Activated CD4-positive, alpha-beta memory T cell treated with anti-CD3 and anti-CD28 coated beads, Interleukin-2, amount 10 ng/mL, durations not matched to agents 7 days and 5 days (primary cell): ENCODE measurements at regions not wholly inside any gene's neighbourhood (a gene's known extent, or its start where the extent isn't known, plus 50 kb on each side); places are given as distances from the start of the nearest gene placed in this dataset.
"Not testable (repeated sequence)": the region's sequence is repeated elsewhere in the genome, so short reads cannot be mapped to it uniquely, and the experiment has no call there.

Experiments
- CTCF ChIA-PET: fragments of 350-600 bp; sonication (Branson Sonifier 250); formaldehyde crosslinking; loops from one replicate; lab custom pipeline; 2021; ENCODE audit warnings: antibody characterized with exemption, inconsistent platforms; lab: Charles Lee
- POLR2A ChIA-PET: fragments of 350-600 bp; sonication (Branson Sonifier 250); formaldehyde crosslinking; loops from one replicate; lab custom pipeline; 2021; ENCODE audit warnings: antibody characterized with exemption; lab: Charles Lee
- DNase-seq: peaks from one replicate; pipeline ENCODE4 v3.0.0-alpha.2; 2020
- H3K27ac Mint-ChIP-seq: one replicate; pipeline ENCODE4 v1.8.0; 2021; ENCODE audit warnings: mild to moderate bottlenecking, mixed read lengths
- H3K27me3 Mint-ChIP-seq: one replicate; pipeline ENCODE4 v1.8.0; 2021; ENCODE audit warnings: mixed read lengths
- H3K36me3 Mint-ChIP-seq: one replicate; pipeline ENCODE4 v1.8.0; 2021; ENCODE audit warnings: low read depth, mixed read lengths
- H3K4me1 Mint-ChIP-seq: one replicate; pipeline ENCODE4 v1.8.0; 2021; ENCODE audit warnings: mixed read lengths
- H3K4me3 Mint-ChIP-seq: one replicate; pipeline ENCODE4 v1.8.0; 2021; ENCODE audit warnings: mild to moderate bottlenecking, mixed read lengths
- H3K9me3 Mint-ChIP-seq: one replicate; pipeline ENCODE4 v1.8.0; 2021; ENCODE audit warnings: mixed read lengths

DNA sequence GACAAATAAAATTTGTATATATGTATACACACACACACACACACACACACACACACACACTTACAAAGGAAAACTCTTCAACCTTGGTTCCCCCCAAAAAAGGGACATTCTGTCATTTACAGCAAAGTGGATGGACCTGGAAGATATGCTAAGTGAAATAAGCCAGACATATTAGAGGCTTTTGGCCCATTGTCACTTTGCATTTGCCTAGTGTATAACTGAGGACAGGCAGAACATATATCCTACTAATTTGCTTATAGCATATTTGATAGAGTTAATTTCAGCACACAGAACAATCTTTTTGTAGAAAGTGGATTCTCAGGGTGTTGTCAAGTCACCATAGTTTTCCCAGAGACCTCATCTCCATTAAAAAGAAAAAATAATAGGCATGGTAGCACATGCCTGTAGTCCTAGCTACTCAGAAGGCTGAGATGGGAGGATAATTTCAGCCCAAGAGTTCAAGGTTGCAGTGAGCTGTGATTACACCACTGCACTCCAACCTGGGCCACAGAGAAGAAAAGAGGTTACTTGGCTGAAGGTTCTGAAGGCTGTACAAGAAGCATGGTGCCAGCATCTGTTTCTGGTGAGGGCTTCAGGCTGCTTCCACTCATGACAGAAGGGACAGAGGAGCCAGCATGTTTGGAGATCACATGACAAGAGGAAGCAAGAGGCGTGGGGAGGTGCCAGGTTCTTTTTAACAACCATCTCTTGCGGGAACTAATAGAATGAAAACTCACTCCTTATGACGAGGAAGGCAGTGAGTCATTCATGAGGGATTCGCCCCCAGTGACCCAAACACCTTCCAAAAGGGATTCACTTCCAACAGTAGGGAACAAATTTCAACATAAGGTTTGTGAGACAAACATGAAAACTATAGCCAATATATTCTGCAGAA lies 135.6 kb downstream of the TMEM168 start:
- DNase-seq: no peak
- Mint-ChIP-seq H3K4me3 (no peak overlapping the region), H3K9me3 (no peaks in the 10 kb centered on the region), H3K27ac (no peak overlapping the region), H3K36me3 (no peaks in the 10 kb centered on the region), H3K4me1 (no peaks in the 10 kb centered on the region), H3K27me3 (no peaks in the 10 kb centered on the region)
- POLR2A ChIA-PET: no interaction called here
- CTCF ChIA-PET: no interaction called here

DNA sequence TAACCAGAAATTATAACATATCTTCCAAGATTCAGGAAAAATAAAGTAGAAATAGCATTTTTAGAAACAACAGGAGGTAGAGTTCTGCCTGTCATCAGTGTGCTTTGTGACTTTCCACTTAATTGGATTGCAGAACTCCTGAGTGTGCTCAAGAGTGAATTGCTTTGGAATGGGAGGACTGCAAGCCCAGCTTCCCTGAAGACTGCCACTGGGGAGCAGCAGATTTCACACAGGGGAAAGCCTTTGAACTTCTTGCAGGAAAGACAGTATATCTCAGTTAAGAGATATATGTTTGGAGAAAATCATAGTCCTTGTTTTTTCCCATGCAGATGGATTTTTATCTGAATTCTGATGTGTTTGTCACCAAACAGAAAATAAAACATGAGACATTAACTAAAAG lies 124.5 kb downstream of the TMEM168 start:
- Mint-ChIP-seq H3K36me3 (no peaks in the 10 kb centered on the region), H3K4me3 (no peak overlapping the region), H3K9me3 (peaks cover 2% of the 10 kb centered on the region), H3K27me3 (no peaks in the 10 kb centered on the region), H3K4me1 (no peaks in the 10 kb centered on the region), H3K27ac (no peak overlapping the region)
- POLR2A ChIA-PET: no interaction called here
- no peak for DNase-seq
- CTCF ChIA-PET: no interaction called here

DNA sequence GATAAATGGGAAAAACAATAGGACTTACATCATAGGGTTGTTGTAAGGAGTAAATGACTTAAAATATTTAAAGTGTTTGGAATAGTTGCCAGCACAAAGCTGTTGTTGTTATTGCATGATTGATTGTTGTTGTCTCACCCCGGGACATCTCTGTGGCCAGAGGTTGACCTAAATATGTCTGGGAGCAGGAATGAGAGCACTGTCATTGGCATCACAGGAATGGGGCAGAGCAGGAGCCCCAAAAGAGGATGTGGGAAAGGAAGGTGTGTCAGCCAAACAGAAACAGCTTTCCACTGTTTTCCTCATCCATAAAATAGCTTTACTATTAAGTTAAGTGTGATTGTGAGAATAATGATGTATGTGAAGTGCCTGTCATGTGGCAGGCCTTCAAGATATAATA lies 121.6 kb downstream of the TMEM168 start:
- Mint-ChIP-seq H3K4me3 (no peak overlapping the region), H3K27me3 (peaks cover 4% of the 10 kb centered on the region), H3K36me3 (no peaks in the 10 kb centered on the region), H3K4me1 (no peaks in the 10 kb centered on the region), H3K9me3 (peaks cover 2% of the 10 kb centered on the region), H3K27ac (no peak overlapping the region)
- DNase-seq: no peak
- ChIA-PET CTCF (no interaction called here), POLR2A (no interaction called here)

DNA sequence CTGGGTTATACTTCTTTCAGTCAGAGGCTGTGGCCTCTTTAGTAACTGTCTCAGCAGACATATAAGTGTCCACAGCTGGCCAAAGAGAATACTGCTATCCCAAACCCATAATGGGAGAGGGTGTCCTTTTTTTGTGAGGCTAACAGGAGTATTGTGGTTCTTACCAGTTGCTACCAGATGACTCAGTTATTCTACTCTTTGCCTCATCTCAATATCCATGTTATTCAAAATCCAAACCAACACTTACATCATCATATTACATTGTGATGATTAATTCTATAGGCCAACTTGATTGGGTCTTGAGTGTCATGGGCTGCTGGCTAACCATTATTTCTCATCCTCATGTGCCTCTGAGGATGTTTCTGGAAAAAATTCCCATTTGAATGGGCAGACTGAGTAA lies 120.9 kb downstream of the TMEM168 start:
- CTCF ChIA-PET: no interaction called here
- DNase-seq: no peak
- POLR2A ChIA-PET: no interaction called here
- H3K4me3 Mint-ChIP-seq: no peak overlapping the region
- H3K27ac Mint-ChIP-seq: no peak overlapping the region
- peaks cover 4% of the 10 kb centered on the region for H3K27me3 Mint-ChIP-seq
- H3K36me3 Mint-ChIP-seq: no peaks in the 10 kb centered on the region
- no peaks in the 10 kb centered on the region for H3K4me1 Mint-ChIP-seq
- peaks cover 2% of the 10 kb centered on the region for H3K9me3 Mint-ChIP-seq

DNA sequence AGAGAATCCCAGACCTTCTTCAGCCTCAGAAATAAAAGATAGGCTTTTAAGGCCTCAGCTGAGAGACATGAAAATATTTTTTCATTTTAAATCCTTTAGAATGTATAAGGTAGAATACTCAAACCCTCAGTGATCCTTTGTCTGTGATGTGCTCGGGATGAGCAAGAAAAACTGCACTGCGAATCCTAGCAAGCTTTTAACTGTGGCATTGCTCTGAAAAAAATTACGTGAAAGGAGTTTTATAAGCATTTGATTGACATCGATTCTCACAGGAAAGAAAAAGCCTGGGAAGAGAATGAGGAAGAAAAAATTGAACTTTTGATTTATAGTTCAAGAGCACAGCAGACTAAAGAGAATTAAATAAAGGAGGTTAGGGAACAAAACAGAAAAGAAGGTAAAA lies 120.0 kb downstream of the TMEM168 start:
- H3K36me3 Mint-ChIP-seq: no peaks in the 10 kb centered on the region
- H3K27ac Mint-ChIP-seq: no peak overlapping the region
- H3K4me1 Mint-ChIP-seq: no peaks in the 10 kb centered on the region
- peaks cover 2% of the 10 kb centered on the region for H3K9me3 Mint-ChIP-seq
- H3K27me3 Mint-ChIP-seq: peaks cover 4% of the 10 kb centered on the region
- ChIA-PET POLR2A (no interaction called here), CTCF (no interaction called here)
- H3K4me3 Mint-ChIP-seq: no peak overlapping the region
- no peak for DNase-seq

DNA sequence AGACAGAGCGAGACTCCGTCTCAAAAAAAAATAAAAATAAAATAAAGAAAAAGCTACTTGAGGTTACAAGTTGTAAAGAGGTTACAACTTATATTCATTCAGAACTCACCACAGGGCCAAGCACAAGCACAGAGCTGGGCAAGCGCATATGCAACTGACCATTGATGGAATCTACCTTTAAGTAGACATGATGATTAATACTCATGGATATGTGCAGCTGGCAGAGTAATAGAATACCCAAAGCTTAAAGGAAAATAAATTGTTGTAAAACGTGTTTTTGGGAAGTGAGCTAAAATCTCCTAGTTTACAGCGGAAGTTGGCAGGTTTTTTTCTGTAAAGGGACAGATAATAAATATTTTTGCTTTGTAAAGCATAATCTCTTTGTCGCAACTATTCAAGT lies 111.6 kb downstream of the TMEM168 start:
- no peaks in the 10 kb centered on the region for H3K9me3 Mint-ChIP-seq
- H3K36me3 Mint-ChIP-seq: no peaks in the 10 kb centered on the region
- H3K27ac Mint-ChIP-seq: no peak overlapping the region
- DNase-seq: no peak
- H3K4me3 Mint-ChIP-seq: no peak overlapping the region
- ChIA-PET POLR2A (no interaction called here), CTCF (interaction anchor here (1.0 kb wide), 1 partner anchor 12 kb away, joined by 3 read pairs; no protein-coding TSS in a partner anchor)
- H3K27me3 Mint-ChIP-seq: peaks cover 1% of the 10 kb centered on the region
- no peaks in the 10 kb centered on the region for H3K4me1 Mint-ChIP-seq

DNA sequence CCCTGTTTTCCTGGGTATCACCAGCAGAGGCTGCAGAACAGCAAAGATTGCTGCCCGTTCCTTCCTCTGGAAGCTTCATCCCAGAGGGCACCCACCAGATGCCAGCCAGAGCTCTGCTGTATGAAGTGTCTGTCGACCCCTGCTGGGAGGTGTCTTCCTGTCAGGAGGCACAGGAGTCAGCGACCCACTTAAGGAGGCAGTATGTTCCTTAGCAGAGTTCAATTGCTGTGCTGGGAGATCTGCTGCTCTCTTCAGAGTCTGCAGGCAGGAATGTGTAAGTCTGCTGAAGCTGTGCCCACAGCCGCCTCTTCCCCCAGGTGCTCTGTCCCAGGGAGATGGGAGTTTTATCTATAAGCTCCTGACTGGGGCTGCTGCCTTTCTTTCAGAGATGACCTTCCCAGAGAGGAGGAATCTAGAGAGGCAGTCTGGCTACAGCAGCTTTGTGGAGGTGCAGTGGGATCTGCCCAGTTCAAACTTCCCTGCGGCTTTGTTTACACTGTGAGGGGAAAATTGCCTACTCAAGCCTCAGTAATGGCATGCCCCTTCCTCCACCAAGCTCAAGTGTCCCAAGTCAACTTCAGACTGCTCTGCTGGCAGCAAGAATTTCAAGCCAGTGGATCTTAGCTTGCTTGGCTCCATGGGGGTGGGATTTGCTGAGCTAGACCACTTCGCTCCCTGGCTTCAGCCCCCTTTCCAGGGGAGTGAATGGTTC lies 100.6 kb downstream of the TMEM168 start:
- H3K27ac Mint-ChIP-seq, DNase-seq, H3K9me3 Mint-ChIP-seq, POLR2A ChIA-PET, CTCF ChIA-PET, H3K36me3 Mint-ChIP-seq, H3K27me3 Mint-ChIP-seq, H3K4me3 Mint-ChIP-seq, H3K4me1 Mint-ChIP-seq: not testable (repeated sequence)

DNA sequence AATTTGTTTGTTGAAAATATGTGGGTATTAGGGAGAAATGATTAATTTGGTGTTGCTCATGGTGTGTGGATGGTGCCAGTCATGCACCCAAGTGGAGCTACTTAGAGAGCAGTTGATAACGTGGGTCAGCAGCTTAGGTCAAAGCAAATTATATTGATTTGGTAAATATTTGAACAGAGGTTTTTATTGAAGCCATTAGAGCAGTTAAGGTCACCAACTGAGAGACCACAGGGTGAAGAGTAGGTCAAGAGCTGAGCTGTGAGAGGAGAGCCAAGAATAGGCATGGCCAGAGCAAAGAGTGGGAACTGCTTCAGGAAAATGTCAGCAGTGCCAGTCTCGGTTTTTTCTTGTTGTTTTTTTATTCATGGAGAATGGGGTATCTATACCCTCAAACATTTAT lies 97.9 kb downstream of the TMEM168 start:
- peaks cover 2% of the 10 kb centered on the region for H3K9me3 Mint-ChIP-seq
- CTCF ChIA-PET: no interaction called here
- no peak for DNase-seq
- H3K4me1 Mint-ChIP-seq: no peaks in the 10 kb centered on the region
- H3K36me3 Mint-ChIP-seq: no peaks in the 10 kb centered on the region
- no peak overlapping the region for H3K4me3 Mint-ChIP-seq
- POLR2A ChIA-PET: no interaction called here
- H3K27ac Mint-ChIP-seq: no peak overlapping the region
- no peaks in the 10 kb centered on the region for H3K27me3 Mint-ChIP-seq

DNA sequence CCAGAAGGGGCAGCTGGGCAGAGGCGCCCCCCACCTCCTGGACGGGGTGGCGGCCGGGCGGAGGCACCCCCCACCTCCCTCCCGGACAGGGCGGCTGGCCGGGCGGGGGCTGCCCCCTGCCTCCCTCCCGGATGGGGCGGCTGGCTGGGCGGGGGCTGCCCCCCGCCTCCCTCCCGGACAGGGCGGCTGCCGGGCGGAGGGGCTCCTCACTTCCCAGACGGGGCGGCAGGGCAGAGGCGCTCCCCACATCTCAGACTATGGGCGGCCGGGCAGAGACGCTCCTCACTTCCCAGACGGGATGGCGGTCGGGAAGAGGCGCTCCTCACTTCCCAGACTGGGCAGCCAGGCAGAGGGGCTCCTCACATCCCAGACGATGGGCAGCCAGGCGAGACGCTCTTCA lies 93.0 kb downstream of the TMEM168 start:
- H3K27me3 Mint-ChIP-seq, POLR2A ChIA-PET, H3K27ac Mint-ChIP-seq, H3K4me3 Mint-ChIP-seq, H3K4me1 Mint-ChIP-seq, CTCF ChIA-PET, DNase-seq, H3K36me3 Mint-ChIP-seq, H3K9me3 Mint-ChIP-seq: not testable (repeated sequence)

DNA sequence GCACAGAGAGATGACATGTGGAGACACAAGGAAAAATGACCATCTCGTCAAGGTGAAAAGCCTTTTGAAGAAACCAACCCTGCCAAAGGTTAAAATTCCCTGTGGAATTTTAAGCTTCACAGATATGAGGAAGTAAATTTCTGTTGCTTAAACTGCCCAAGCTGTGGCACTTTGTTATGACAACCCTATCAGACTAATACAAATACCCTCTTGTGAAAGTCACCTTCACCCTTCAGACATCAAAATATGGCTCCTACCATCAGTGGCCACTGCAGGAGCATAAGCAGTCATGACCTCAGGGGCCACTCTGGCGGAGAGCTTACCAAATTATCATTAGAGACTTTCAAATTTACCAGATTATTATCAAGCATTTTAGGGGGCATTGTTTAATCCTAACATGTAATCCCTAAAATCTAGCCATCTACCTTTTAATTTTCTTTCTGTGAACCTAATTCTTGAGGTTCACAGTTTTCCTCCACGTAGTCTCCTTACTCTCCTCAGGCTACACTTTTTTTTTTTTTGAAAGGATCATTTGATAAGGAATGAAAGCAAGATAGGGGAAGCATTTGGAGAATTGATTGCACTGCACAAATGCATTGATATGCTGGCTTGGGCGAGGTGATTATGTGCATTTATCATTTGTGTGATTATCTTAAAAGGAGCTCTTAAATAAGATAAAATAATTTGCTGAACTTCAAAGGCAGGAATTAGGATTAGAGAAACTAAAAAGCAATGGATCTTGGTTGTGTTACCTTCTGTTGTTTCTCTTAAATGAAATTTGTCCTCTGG lies 90.3 kb downstream of the TMEM168 start:
- Mint-ChIP-seq H3K4me3 (no peak overlapping the region), H3K36me3 (no peaks in the 10 kb centered on the region), H3K4me1 (no peaks in the 10 kb centered on the region), H3K27me3 (no peaks in the 10 kb centered on the region), H3K9me3 (no peaks in the 10 kb centered on the region), H3K27ac (no peak overlapping the region)
- ChIA-PET CTCF (no interaction called here), POLR2A (no interaction called here)
- DNase-seq: no peak

DNA sequence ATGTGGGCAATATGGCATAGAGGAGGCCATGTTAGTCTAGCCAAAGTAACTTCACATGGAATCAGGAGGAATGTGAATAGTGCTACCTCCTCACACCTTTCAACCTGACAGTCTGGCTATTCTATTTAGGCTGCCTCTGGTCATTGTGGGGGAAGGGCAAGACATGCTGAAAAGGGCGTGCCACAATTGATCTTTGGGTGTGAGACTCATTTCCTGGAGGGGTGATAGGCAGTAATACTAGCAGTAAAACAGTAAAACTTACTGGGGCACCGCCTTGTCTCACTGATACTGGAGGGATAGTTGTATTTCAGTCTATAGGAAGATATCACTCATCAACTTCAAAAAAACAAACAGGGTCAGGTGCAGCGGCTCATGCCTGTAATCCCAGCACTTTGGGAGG lies 88.7 kb downstream of the TMEM168 start:
- ChIA-PET POLR2A (no interaction called here), CTCF (no interaction called here)
- Mint-ChIP-seq H3K36me3 (no peaks in the 10 kb centered on the region), H3K9me3 (no peaks in the 10 kb centered on the region), H3K27me3 (no peaks in the 10 kb centered on the region), H3K4me3 (no peak overlapping the region), H3K27ac (no peak overlapping the region), H3K4me1 (no peaks in the 10 kb centered on the region)
- DNase-seq: no peak

DNA sequence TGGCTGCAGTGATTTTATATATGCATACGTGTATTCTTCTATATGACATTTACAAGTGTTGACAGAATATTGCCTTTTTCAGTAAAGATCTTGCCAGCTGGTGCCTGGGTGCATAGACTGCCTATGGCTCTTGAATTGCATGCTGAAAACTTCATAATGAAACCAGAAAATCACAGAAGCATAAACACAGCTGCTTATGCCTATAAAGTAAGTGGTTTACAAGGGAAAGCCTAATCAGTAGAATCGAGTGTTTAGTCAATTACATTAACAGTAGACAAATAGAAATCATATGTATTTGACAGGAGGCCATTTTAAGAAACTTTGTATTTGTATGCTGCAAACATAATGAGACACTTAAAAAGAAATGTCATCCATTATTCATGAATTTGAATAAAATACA lies 82.5 kb downstream of the TMEM168 start:
- no peaks in the 10 kb centered on the region for H3K4me1 Mint-ChIP-seq
- no peak for DNase-seq
- H3K36me3 Mint-ChIP-seq: no peaks in the 10 kb centered on the region
- no peaks in the 10 kb centered on the region for H3K9me3 Mint-ChIP-seq
- ChIA-PET POLR2A (no interaction called here), CTCF (no interaction called here)
- no peaks in the 10 kb centered on the region for H3K27me3 Mint-ChIP-seq
- H3K4me3 Mint-ChIP-seq: no peak overlapping the region
- H3K27ac Mint-ChIP-seq: no peak overlapping the region

DNA sequence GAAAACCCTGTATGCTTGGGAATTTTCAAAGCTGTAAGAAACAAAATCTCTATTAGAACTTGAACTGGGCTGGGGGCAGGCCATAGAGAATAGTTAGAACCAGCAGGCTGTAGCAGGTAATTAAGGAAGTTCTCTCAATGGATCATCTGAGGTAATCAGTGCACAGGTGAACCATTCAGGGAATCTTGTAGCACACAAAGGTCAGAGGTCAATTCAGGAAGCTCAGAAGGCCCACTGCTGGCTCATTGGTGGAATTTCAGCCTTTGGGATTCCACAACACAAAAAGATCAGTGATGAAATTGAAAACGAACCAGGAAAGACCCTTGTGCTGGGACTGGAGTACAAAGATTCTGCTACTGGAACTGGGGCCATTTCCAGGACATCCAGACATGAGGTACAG lies 82.0 kb downstream of the TMEM168 start:
- no peaks in the 10 kb centered on the region for H3K36me3 Mint-ChIP-seq
- DNase-seq: no peak
- H3K27ac Mint-ChIP-seq: no peak overlapping the region
- ChIA-PET CTCF (no interaction called here), POLR2A (no interaction called here)
- H3K27me3 Mint-ChIP-seq: no peaks in the 10 kb centered on the region
- no peak overlapping the region for H3K4me3 Mint-ChIP-seq
- no peaks in the 10 kb centered on the region for H3K4me1 Mint-ChIP-seq
- no peaks in the 10 kb centered on the region for H3K9me3 Mint-ChIP-seq
